LNCAP (cell line): ENCODE measurements at regions not wholly inside any gene's neighbourhood (a gene's known extent, or its start where the extent isn't known, plus 50 kb on each side); places are given as distances from the start of the nearest gene placed in this dataset.

ENCODE experiments used
- TF ChIP-seq, protein P1 (sequence below): fragments of 450-650 bp; IDR thresholded peaks from 2 replicates; pipeline ENCODE4 v1.5.1; 2017; ENCODE audit warnings: mild to moderate bottlenecking

GRCh38 chrX:3962511-3963311 is 249.3 kb upstream of the PRKX start:
- TF ChIP-seq, protein P1, sequence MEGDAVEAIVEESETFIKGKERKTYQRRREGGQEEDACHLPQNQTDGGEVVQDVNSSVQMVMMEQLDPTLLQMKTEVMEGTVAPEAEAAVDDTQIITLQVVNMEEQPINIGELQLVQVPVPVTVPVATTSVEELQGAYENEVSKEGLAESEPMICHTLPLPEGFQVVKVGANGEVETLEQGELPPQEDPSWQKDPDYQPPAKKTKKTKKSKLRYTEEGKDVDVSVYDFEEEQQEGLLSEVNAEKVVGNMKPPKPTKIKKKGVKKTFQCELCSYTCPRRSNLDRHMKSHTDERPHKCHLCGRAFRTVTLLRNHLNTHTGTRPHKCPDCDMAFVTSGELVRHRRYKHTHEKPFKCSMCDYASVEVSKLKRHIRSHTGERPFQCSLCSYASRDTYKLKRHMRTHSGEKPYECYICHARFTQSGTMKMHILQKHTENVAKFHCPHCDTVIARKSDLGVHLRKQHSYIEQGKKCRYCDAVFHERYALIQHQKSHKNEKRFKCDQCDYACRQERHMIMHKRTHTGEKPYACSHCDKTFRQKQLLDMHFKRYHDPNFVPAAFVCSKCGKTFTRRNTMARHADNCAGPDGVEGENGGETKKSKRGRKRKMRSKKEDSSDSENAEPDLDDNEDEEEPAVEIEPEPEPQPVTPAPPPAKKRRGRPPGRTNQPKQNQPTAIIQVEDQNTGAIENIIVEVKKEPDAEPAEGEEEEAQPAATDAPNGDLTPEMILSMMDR: peak; percentile 38; the same call in 1 of the 2 replicates

GRCh38 chrX:3960952-3961351 is 247.5 kb upstream of the PRKX start:
- TF ChIP-seq, protein P1: no peak

GRCh38 chrX:3951859-3952258 is 238.4 kb upstream of the PRKX start:
- TF ChIP-seq, protein P1: no peak

GRCh38 chrX:3950373-3950772 is 236.9 kb upstream of the PRKX start:
- TF ChIP-seq, protein P1: no peak

- TF ChIP-seq, protein P1: no peak
These were observed 230.5 kb upstream of the PRKX start for GRCh38 chrX:3943965-3944364.

GRCh38 chrX:3940000-3940610 is 226.7 kb upstream of the PRKX start:
- TF ChIP-seq, protein P1: peak; percentile 46; the same call in 1 of the 2 replicates

DNA sequence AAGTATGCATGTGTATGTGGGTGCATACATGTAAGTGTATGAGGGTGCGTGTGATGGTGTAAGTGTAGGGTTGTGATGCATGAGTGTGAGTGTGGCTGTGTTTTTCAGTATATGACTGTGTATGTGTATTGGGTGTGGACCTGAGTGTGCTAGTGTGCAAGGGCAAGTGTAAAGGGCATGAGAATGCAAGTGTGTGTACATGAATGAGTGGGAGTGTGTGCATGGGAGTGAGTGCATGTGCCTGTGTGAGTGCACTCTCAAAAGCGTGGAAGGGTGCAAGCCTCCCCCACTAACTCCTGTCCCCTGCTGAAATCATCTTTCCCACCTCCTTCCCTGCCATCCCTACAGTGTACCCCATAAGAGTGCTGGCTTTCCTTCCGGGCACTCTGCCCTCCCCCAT is 225.1 kb upstream of the PRKX start:
- TF ChIP-seq, protein P1: no peak
